ENCODE measurements at regions not wholly inside any gene's neighbourhood (a gene's known extent, or its start where the extent isn't known, plus 50 kb on each side); places are given as distances from the start of the nearest gene placed in this dataset.

- DNase-seq (ENCODE audit: extremely low spot score, unreplicated experiment): no peak
- Mint-ChIP-seq H3K4me3 (ENCODE audit: unreplicated experiment) (no peak overlapping the region), H3K9me3 (ENCODE audit: unreplicated experiment) (peaks cover 5% of the 10 kb centered on the region), H3K27me3 (ENCODE audit: unreplicated experiment) (no peaks in the 10 kb centered on the region), H3K27ac (ENCODE audit: unreplicated experiment) (no peak overlapping the region), H3K36me3 (ENCODE audit: unreplicated experiment) (no peaks in the 10 kb centered on the region), H3K4me1 (ENCODE audit: unreplicated experiment) (peaks cover 2% of the 10 kb centered on the region)
- no peak for TF ChIP-seq CTCF (IDR thresholded peaks at IDR 0.05)
Measured at GRCh38 chr11:129242855-129243254, 50.7 kb upstream of the ARHGAP32 start.

All from osteocyte (in vitro differentiated cells).